AG04450 (cell line): ENCODE measurements at regions not wholly inside any gene's neighbourhood (a gene's known extent, or its start where the extent isn't known, plus 50 kb on each side); places are given as distances from the start of the nearest gene placed in this dataset.

ENCODE experiments used
- CTCF ChIA-PET: fragments of 300-600, 350-600 bp; formaldehyde crosslinking; extraction: SDS; loops from one replicate; lab custom pipeline; 2022; ENCODE audit warnings: antibody characterized with exemption, inconsistent platforms; lab: Charles Lee
- POLR2A ChIA-PET: fragments of 350-600 bp; formaldehyde crosslinking; extraction: SDS; loops from one replicate; lab custom pipeline; 2021; ENCODE audit warnings: antibody characterized with exemption, inconsistent platforms; lab: Yijun Ruan, JAX
- DNase-seq: peaks from one replicate; pipeline ENCODE4 v3.0.0-alpha.2; 2011; ENCODE audit warnings: low read depth, low spot score
- H3K27ac ChIP-seq: one replicate; pipeline ENCODE4 v1.5.1; 2012; ENCODE audit warnings: low read depth, low read length, control low read depth
- H3K27me3 ChIP-seq: one replicate; pipeline ENCODE4 v1.6.0; 2012; ENCODE audit warnings: low read length; ENCODE audit not compliant: control insufficient read depth, insufficient read depth
- H3K4me3 ChIP-seq: 2 replicates; pipeline ENCODE4 v1.5.1; 2011; ENCODE audit warnings: mild to moderate bottlenecking, low read depth, low read length, control low read depth
- H3K9me3 ChIP-seq: 2 replicates; pipeline ENCODE4 v1.5.1; 2012; ENCODE audit warnings: low read length; ENCODE audit not compliant: control insufficient read depth, insufficient read depth
- CTCF ChIP-seq: IDR thresholded peaks from 2 replicates; pipeline ENCODE4 v1.5.1; 2011; ENCODE audit warnings: low read depth, low read length, control low read depth, inconsistent platforms

- H3K9me3 ChIP-seq = no peaks in the 10 kb centered on the region
- H3K4me3 ChIP-seq = no peak overlapping the region
- no peak for DNase-seq
- POLR2A ChIA-PET = no interaction called here
- peaks cover 25% of the 10 kb centered on the region for H3K27me3 ChIP-seq
- TF ChIP-seq CTCF = no peak
- CTCF ChIA-PET = no interaction called here
- no peak overlapping the region for H3K27ac ChIP-seq
These were observed 124.7 kb upstream of the GATA6 start for GRCh38 chr18:22044474-22045220.

- TF ChIP-seq CTCF = no peak
- POLR2A ChIA-PET = no interaction called here
- no peak overlapping the region for H3K27ac ChIP-seq
- DNase-seq = no peak
- no peaks in the 10 kb centered on the region for H3K9me3 ChIP-seq
- CTCF ChIA-PET = no interaction called here
- no peak overlapping the region for H3K4me3 ChIP-seq
- peaks cover 22% of the 10 kb centered on the region for H3K27me3 ChIP-seq
These were observed 124.0 kb upstream of the GATA6 start for GRCh38 chr18:22045221-22045918.

- CTCF ChIA-PET = interaction anchor here (1.0 kb wide), 1 partner anchor 49 kb away, joined by 4 read pairs; no protein-coding TSS in a partner anchor
- peaks cover 16% of the 10 kb centered on the region for H3K27me3 ChIP-seq
- no peak overlapping the region for H3K4me3 ChIP-seq
- POLR2A ChIA-PET = no interaction called here
- H3K27ac ChIP-seq = no peak overlapping the region
- H3K9me3 ChIP-seq = no peaks in the 10 kb centered on the region
- TF ChIP-seq CTCF = no peak
- DNase-seq = no peak
These were observed 122.9 kb upstream of the GATA6 start for GRCh38 chr18:22046473-22046872.

GRCh38 chr18:22047485-22047884 lies 121.9 kb upstream of the GATA6 start:
- Histone ChIP-seq H3K4me3 (no peak overlapping the region), H3K9me3 (no peaks in the 10 kb centered on the region), H3K27me3 (peaks cover 16% of the 10 kb centered on the region), H3K27ac (no peak overlapping the region)
- ChIA-PET POLR2A (no interaction called here), CTCF (interaction anchor here (0.6 kb wide), 1 partner anchor 318 kb away, joined by 5 read pairs; no protein-coding TSS in a partner anchor)
- no peak for TF ChIP-seq CTCF
- no peak for DNase-seq

GRCh38 chr18:22048221-22048620 lies 121.2 kb upstream of the GATA6 start:
- TF ChIP-seq CTCF = no peak
- peaks cover 16% of the 10 kb centered on the region for H3K27me3 ChIP-seq
- H3K27ac ChIP-seq = no peak overlapping the region
- no peaks in the 10 kb centered on the region for H3K9me3 ChIP-seq
- no peak for DNase-seq
- POLR2A ChIA-PET = no interaction called here
- CTCF ChIA-PET = no interaction called here
- H3K4me3 ChIP-seq = no peak overlapping the region
